ENCODE measurements at regions not wholly inside any gene's neighbourhood (a gene's known extent, or its start where the extent isn't known, plus 50 kb on each side); places are given as distances from the start of the nearest gene placed in this dataset.

DNA sequence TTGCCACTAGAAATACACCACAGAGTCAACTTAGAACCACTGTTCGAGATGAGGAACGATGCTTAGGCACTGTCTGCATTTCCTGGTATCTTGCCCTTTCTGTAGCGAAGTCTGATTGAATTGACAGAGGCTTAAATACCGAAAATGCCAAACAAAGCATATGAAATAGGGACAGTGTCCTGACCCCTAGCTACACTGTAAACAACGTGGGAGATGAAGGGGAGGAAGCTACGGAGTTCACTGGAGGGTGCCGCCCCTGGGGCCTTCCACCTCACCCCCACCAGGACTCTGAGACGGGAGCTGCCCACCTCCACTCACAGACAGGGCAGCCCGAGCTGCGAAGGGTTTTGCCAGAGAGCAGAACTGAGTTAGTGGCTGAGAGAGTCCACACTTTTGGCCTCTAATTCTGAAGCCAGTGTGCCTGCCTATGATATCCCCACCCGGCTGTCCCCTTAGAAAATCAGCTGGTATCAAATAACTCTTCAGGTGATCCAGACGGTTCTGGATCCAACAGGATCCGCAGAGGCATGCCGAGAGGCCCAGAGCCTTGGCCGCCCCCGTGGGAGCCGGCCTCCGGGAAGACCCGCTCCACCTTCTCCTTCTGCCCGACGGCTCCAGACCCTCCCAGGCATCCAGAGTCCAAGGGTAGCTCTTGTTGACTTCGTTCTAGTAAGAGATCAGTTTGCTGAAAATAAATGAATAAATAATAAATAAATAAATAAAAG lies 230.7 kb upstream of the DIO3 start:
- H3K9me3 Mint-ChIP-seq: no peaks in the 10 kb centered on the region
- 89% methylated on average over 19 of the region's 22 CpGs for WGBS (ENCODE audit: insufficient coverage)
- no peak overlapping the region for H3K4me3 Mint-ChIP-seq
- no peaks in the 10 kb centered on the region for H3K4me1 Mint-ChIP-seq
- Histone ChIP-seq H3K4me3 (ENCODE audit: low read length) (no peak overlapping the region), H3K27me3 (ENCODE audit: control insufficient read depth, insufficient read depth, low read length) (no peaks in the 10 kb centered on the region), H3K9me3 (ENCODE audit: control insufficient read depth, insufficient read depth, low read length) (no peaks in the 10 kb centered on the region), H3K27ac (ENCODE audit: low read length) (no peak overlapping the region), H3K36me3 (ENCODE audit: control insufficient read depth, insufficient read depth, low read length) (no peaks in the 10 kb centered on the region), H3K4me1 (ENCODE audit: control insufficient read depth, insufficient read depth, low read length) (no peaks in the 10 kb centered on the region)
- no peak for ATAC-seq
- no peak for DNase-seq
- no peak overlapping the region for H3K27ac Mint-ChIP-seq
- no peak for TF ChIP-seq CTCF (IDR thresholded peaks at IDR 0.05)
- no peaks in the 10 kb centered on the region for H3K36me3 Mint-ChIP-seq
- H3K27me3 Mint-ChIP-seq (ENCODE audit: low read depth in 2 of 2): peaks cover 0 to 12% of the 10 kb centered on the region in 2 donors
- intact Hi-C loops (cut with micrococcal nuclease): no loop called here

DNA sequence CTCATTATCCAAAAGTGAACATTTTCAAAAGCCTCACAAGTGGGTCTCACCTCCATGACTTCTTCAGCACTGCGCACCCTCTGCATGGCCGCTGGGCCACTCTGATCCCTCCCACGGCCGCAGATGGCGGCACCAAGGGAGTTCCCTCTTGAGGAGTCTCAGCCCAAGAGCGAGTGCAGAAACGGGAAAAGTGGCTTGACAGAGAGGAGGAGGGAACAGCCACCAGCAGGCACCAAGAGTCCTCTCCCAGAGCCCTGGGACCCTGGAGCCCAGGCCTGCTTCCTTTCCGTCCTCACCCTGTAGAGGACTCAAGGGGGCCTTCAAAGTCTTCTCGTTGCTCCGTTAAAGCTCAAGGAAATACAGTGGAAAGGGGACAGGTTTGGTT lies 230.2 kb upstream of the DIO3 start:
- no peak overlapping the region for H3K4me3 ChIP-seq (ENCODE audit: low read length)
- whole genome bisulfite sequencing (ENCODE audit: insufficient coverage): 83% methylated on average over 10 of the region's 10 CpGs
- no peaks in the 10 kb centered on the region for H3K36me3 Mint-ChIP-seq
- no peaks in the 10 kb centered on the region for H3K4me1 Mint-ChIP-seq
- no peak for ATAC-seq
- no peaks in the 10 kb centered on the region for H3K27me3 ChIP-seq (ENCODE audit: control insufficient read depth, insufficient read depth, low read length)
- no peak for DNase-seq
- TF ChIP-seq CTCF (IDR thresholded peaks at IDR 0.05): no peak
- no peaks in the 10 kb centered on the region for H3K36me3 ChIP-seq (ENCODE audit: control insufficient read depth, insufficient read depth, low read length)
- no peaks in the 10 kb centered on the region for H3K9me3 ChIP-seq (ENCODE audit: control insufficient read depth, insufficient read depth, low read length)
- peaks cover 0 to 12% of the 10 kb centered on the region in 2 donors for H3K27me3 Mint-ChIP-seq (ENCODE audit: low read depth in 2 of 2)
- H3K4me1 ChIP-seq (ENCODE audit: control insufficient read depth, insufficient read depth, low read length): no peaks in the 10 kb centered on the region
- H3K27ac Mint-ChIP-seq: no peak overlapping the region
- H3K9me3 Mint-ChIP-seq: no peaks in the 10 kb centered on the region
- no peak overlapping the region for H3K27ac ChIP-seq (ENCODE audit: low read length)
- intact Hi-C loops (cut with micrococcal nuclease): no loop called here
- H3K4me3 Mint-ChIP-seq: no peak overlapping the region

- no peak overlapping the region for H3K4me3 Mint-ChIP-seq
- H3K36me3 Mint-ChIP-seq: no peaks in the 10 kb centered on the region
- no peak overlapping the region for H3K27ac Mint-ChIP-seq
- H3K27me3 Mint-ChIP-seq (ENCODE audit: low read depth in 2 of 2): peaks cover 5 to 15% of the 10 kb centered on the region in 2 donors
- Histone ChIP-seq H3K9me3 (ENCODE audit: control insufficient read depth, insufficient read depth, low read length) (no peaks in the 10 kb centered on the region), H3K4me3 (ENCODE audit: low read length) (no peak overlapping the region), H3K27ac (ENCODE audit: low read length) (no peak overlapping the region), H3K27me3 (ENCODE audit: control insufficient read depth, insufficient read depth, low read length) (no peaks in the 10 kb centered on the region), H3K4me1 (ENCODE audit: control insufficient read depth, insufficient read depth, low read length) (no peaks in the 10 kb centered on the region), H3K36me3 (ENCODE audit: control insufficient read depth, insufficient read depth, low read length) (no peaks in the 10 kb centered on the region)
- no peaks in the 10 kb centered on the region for H3K4me1 Mint-ChIP-seq
- WGBS (ENCODE audit: insufficient coverage): 91% methylated on average over 5 of the region's 6 CpGs
- intact Hi-C loops (cut with micrococcal nuclease): no loop called here
- DNase-seq (no peak), ATAC-seq (no peak)
- H3K9me3 Mint-ChIP-seq: no peaks in the 10 kb centered on the region
- TF ChIP-seq CTCF (IDR thresholded peaks at IDR 0.05): no peak
Observed at GRCh38 chr14:101331661-101332169, 229.6 kb upstream of the DIO3 start.

DNA sequence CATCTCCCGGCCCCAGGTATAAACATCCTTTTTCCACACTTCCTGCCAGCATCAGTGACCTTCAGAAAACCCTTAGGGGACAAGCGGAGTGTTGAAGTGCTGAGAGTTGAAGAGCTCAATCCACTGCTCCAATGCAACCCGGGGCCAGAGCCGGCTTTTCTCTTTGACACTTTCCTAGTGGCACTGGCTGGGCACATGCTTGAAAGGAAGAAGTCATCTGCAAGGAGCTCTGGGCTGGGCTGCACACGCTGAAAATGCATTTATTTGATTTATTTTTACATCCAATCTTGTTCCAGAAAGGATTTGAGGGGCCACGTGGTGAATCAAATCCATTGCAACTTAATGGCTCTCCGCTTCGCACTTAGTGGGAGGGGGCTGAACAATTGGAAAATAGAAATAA lies 229.0 kb upstream of the DIO3 start:
- intact Hi-C loops (cut with micrococcal nuclease): no loop called here
- Mint-ChIP-seq H3K4me1 (no peaks in the 10 kb centered on the region), H3K4me3 (no peak overlapping the region), H3K36me3 (no peaks in the 10 kb centered on the region), H3K27ac (no peak overlapping the region), H3K9me3 (no peaks in the 10 kb centered on the region), H3K27me3 (ENCODE audit: low read depth in 2 of 2) (peaks cover 10 to 17% of the 10 kb centered on the region in 2 donors)
- Histone ChIP-seq H3K4me1 (ENCODE audit: control insufficient read depth, insufficient read depth, low read length) (no peaks in the 10 kb centered on the region), H3K4me3 (ENCODE audit: low read length) (no peak overlapping the region), H3K9me3 (ENCODE audit: control insufficient read depth, insufficient read depth, low read length) (no peaks in the 10 kb centered on the region), H3K27me3 (ENCODE audit: control insufficient read depth, insufficient read depth, low read length) (no peaks in the 10 kb centered on the region), H3K27ac (ENCODE audit: low read length) (no peak overlapping the region), H3K36me3 (ENCODE audit: control insufficient read depth, insufficient read depth, low read length) (no peaks in the 10 kb centered on the region)
- no peak for TF ChIP-seq CTCF (IDR thresholded peaks at IDR 0.05)
- WGBS (ENCODE audit: insufficient coverage): 73% methylated on average over 6 of the region's 8 CpGs
- ATAC-seq (no peak), DNase-seq (no peak)
